IMR-90 (cell line): ENCODE measurements at regions not wholly inside any gene's neighbourhood (a gene's known extent, or its start where the extent isn't known, plus 50 kb on each side); places are given as distances from the start of the nearest gene placed in this dataset.

Source experiments
- ATAC-seq: fragments of 200-7000 bp; cut with Tn5 transposase; 2 replicates; pipeline ENCODE4 v1.9.1; 2020; ENCODE audit warnings: low read depth, mild to moderate bottlenecking, moderate library complexity
- BruUV-seq: library from RNA; stranded (reverse); fragments of 400-500 nt; replicated peaks from 2 replicates; lab custom pipeline; 2021; lab: Mats Ljungman, UMichigan
- CTCF ChIA-PET: fragments of 300-600 bp; formaldehyde crosslinking; extraction: SDS; loops from one replicate; lab custom pipeline; 2021; ENCODE audit warnings: antibody characterized with exemption; lab: Yijun Ruan, JAX
- POLR2A ChIA-PET: fragments of 300-600 bp; sonication (Branson Sonifier 250); formaldehyde crosslinking; loops from one replicate; lab custom pipeline; 2022; ENCODE audit warnings: antibody characterized with exemption; ENCODE audit not compliant: unreplicated experiment; lab: Charles Lee
- DNase-seq: peaks from one replicate; pipeline ENCODE4 v3.0.0; 2013
- H2AFZ ChIP-seq: replicated peaks from 2 replicates; pipeline ENCODE3; 2013; ENCODE audit warnings: low read length, mild to moderate bottlenecking; ENCODE audit not compliant: poor library complexity
- H2AK5ac ChIP-seq: 2 replicates; pipeline ENCODE4 v1.6.1; 2013; ENCODE audit warnings: low read depth, low read length, inconsistent platforms
- H2AK9ac ChIP-seq: replicated peaks from 2 replicates; pipeline ENCODE3; 2013; ENCODE audit warnings: mild to moderate bottlenecking, low read depth, low read length, moderate library complexity; ENCODE audit not compliant: poor library complexity
- H2BK120ac ChIP-seq: 2 replicates; pipeline ENCODE4 v1.6.1; 2013; ENCODE audit warnings: low read depth, low read length, inconsistent platforms
- H2BK15ac ChIP-seq: 3 replicates; pipeline ENCODE4 v1.6.1; 2013; ENCODE audit warnings: low read depth, low read length, inconsistent platforms
- H2BK20ac ChIP-seq: 2 replicates; pipeline ENCODE4 v1.6.1; 2013; ENCODE audit warnings: low read depth, mild to moderate bottlenecking, inconsistent platforms, low read length, moderate library complexity
- H2BK5ac ChIP-seq: 2 replicates; pipeline ENCODE4 v1.6.1; 2013; ENCODE audit warnings: mild to moderate bottlenecking, low read depth, low read length, inconsistent platforms; ENCODE audit not compliant: poor library complexity, severe bottlenecking
- H3K14ac ChIP-seq: replicated peaks from 2 replicates; pipeline ENCODE4 v1.6.1; 2013; ENCODE audit warnings: low read depth, low read length, inconsistent platforms
- H3K18ac ChIP-seq: 2 replicates; pipeline ENCODE4 v1.6.1; 2013; ENCODE audit warnings: low read depth, low read length, control low read depth
- H3K23ac ChIP-seq: 2 replicates; pipeline ENCODE4 v1.6.1; 2013; ENCODE audit warnings: low read depth, low read length, inconsistent platforms
- H3K27ac ChIP-seq: 2 replicates; pipeline ENCODE4 v1.5.1; 2013; ENCODE audit warnings: mild to moderate bottlenecking, control low read depth, low read length; ENCODE audit not compliant: insufficient read depth
- H3K27me3 ChIP-seq: 2 replicates; pipeline ENCODE4 v1.6.1; 2013; ENCODE audit warnings: low read length; ENCODE audit not compliant: control insufficient read depth, insufficient read depth
- H3K36me3 ChIP-seq: 2 replicates; pipeline ENCODE4 v1.6.1; 2013; ENCODE audit warnings: low read length, mixed read lengths; ENCODE audit not compliant: control insufficient read depth, insufficient read depth
- H3K4ac ChIP-seq: 2 replicates; pipeline ENCODE4 v1.6.1; 2013; ENCODE audit warnings: low read depth, low read length, inconsistent platforms
- H3K4me1 ChIP-seq: 2 replicates; pipeline ENCODE4 v1.6.1; 2013; ENCODE audit warnings: low read length, mixed read lengths; ENCODE audit not compliant: control insufficient read depth, insufficient read depth
- H3K4me2 ChIP-seq: 2 replicates; pipeline ENCODE4 v1.6.1; 2013; ENCODE audit warnings: low read depth, mild to moderate bottlenecking, control low read depth, low read length, moderate library complexity
- H3K4me3 ChIP-seq: 2 replicates; pipeline ENCODE4 v1.5.1; 2013; ENCODE audit warnings: low read depth, mild to moderate bottlenecking, control low read depth, low read length, moderate library complexity; ENCODE audit not compliant: insufficient read depth
- H3K56ac ChIP-seq: 2 replicates; pipeline ENCODE4 v1.6.1; 2013; ENCODE audit warnings: low read length, inconsistent platforms; ENCODE audit not compliant: insufficient read depth; ENCODE audit errors: extremely low read depth
- H3K79me1 ChIP-seq, 2 experiments: 2 replicates each; pipeline ENCODE4 v1.6.1; 2013; ENCODE audit warnings: low read length in 2 of 2, inconsistent platforms in 1 of 2, low read depth in 1 of 2
- H3K9ac ChIP-seq: 2 replicates; pipeline ENCODE4 v1.6.1; 2013; ENCODE audit warnings: low read depth, low read length, control low read depth
- H3K9me1 ChIP-seq: 2 replicates; pipeline ENCODE4 v1.6.1; 2013; ENCODE audit warnings: low read length, inconsistent platforms; ENCODE audit not compliant: insufficient read depth
- H3K9me3 ChIP-seq: 2 replicates; pipeline ENCODE4 v1.6.1; 2013; ENCODE audit warnings: low read length; ENCODE audit not compliant: control insufficient read depth, insufficient read depth
- H4K20me1 ChIP-seq: 2 replicates; pipeline ENCODE4 v1.6.1; 2013; ENCODE audit warnings: low read length, inconsistent platforms; ENCODE audit not compliant: insufficient read depth
- H4K5ac ChIP-seq: 2 replicates; pipeline ENCODE4 v1.6.1; 2013; ENCODE audit warnings: mild to moderate bottlenecking, low read depth, low read length, control low read depth
- H4K8ac ChIP-seq, 2 experiments: 2 replicates each; pipeline ENCODE4 v1.6.1; 2013; ENCODE audit warnings: low read depth in 2 of 2, low read length in 2 of 2, control low read depth in 1 of 2, inconsistent platforms in 1 of 2
- H4K91ac ChIP-seq: 2 replicates; pipeline ENCODE4 v1.6.1; 2013; ENCODE audit warnings: low read depth, low read length, inconsistent platforms; ENCODE audit not compliant: insufficient read depth
- MAZ ChIP-seq: IDR thresholded peaks from 2 replicates; pipeline ENCODE4 v1.6.1; 2012; ENCODE audit warnings: low read depth, mild to moderate bottlenecking, low read length, improper control_type of control experiment, moderate library complexity, borderline replicate concordance
- WGBS, 2 experiments: methylation state at CpG; one replicate each; pipeline versions ENCODE4 v1.1.5 to v1.1.7; 2013; ENCODE audit warnings: missing lambda C conversion rate in 2 of 2; ENCODE audit not compliant: insufficient read length in 1 of 2; ENCODE audit errors: extremely low coverage in 2 of 2; 5-methylcytosine and 5-hydroxymethylcytosine counted together
- dilution Hi-C: fragments of 300-500 bp; cut with HindIII; formaldehyde crosslinking; loops from one replicate; pipeline ENCODE4 v1.14.3; 2018; ENCODE audit warnings: low sequenced_read_pairs; ENCODE audit not compliant: unreplicated experiment
- in situ Hi-C: fragments of 300-500 bp; cut with MboI; formaldehyde crosslinking; loops from 3 replicates; pipeline ENCODE4 v1.14.3; 2019; ENCODE audit warnings: low sequenced_read_pairs, inconsistent platforms, mixed read lengths
- intact Hi-C: fragments of 100-400 bp; cut with micrococcal nuclease; formaldehyde crosslinking; loops from 2 replicates; pipeline ENCODE4 v1.10.0; 2022
- TF ChIP-seq, protein P1 (sequence below): conservative IDR thresholded peaks from 2 replicates; pipeline ENCODE4 v1.5.1; 2012; ENCODE audit warnings: mild to moderate bottlenecking, low read depth, low read length, improper control_type of control experiment

DNA sequence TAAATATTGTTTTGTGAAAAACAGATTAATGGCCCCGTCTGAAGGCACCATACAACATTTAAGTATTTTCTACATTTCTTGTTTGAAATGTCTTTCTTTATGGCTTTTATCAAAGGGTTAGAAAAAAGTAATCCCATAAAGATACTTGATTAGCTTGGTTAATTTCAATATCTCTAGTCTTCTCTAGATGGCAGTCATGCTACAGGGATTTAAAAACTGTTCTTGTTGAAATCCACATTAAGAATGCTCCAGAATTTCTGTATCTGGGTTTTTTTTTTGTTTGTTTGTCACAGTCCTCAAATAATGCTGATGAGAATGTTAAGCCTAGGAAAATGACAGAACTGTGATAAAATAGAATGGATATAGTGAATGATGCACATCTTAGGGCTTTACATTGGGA, 109.0 kb upstream of the AADAT start:
- dilution Hi-C loops: no loop called here
- Histone ChIP-seq H3K4ac (no peak overlapping the region), H3K4me1 (no peaks in the 10 kb centered on the region), H3K56ac (no peak overlapping the region), H2BK15ac (no peak overlapping the region), H4K20me1 (no peaks in the 10 kb centered on the region), H4K5ac (no peak overlapping the region), H3K79me1 (no peaks in the 10 kb centered on the region), H4K91ac (no peak overlapping the region), H3K9ac (no peak overlapping the region), H2AFZ (no peak overlapping the region), H3K27ac (no peak overlapping the region), H3K9me3 (peaks cover 10% of the 10 kb centered on the region), H3K18ac (no peak overlapping the region), H2AK5ac (no peak overlapping the region), H2BK20ac (no peak overlapping the region), H3K14ac (no peak overlapping the region), H2BK5ac (no peak overlapping the region), H2AK9ac (no peak overlapping the region), H3K9me1 (no peaks in the 10 kb centered on the region), H3K4me3 (no peak overlapping the region), H3K23ac (no peak overlapping the region), H2BK120ac (no peak overlapping the region), H3K36me3 (no peaks in the 10 kb centered on the region), H3K27me3 (no peaks in the 10 kb centered on the region), H4K8ac (no peak overlapping the region), H3K4me2 (no peak overlapping the region)
- intact Hi-C loops: no loop called here
- in situ Hi-C loops: no loop called here
- WGBS, 2 experiments: no CpG with 5 or more reads among the region's 1 CpG
- no peak for ATAC-seq
- no peak for DNase-seq
- BruUV-seq: no TSS peak
- POLR2A ChIA-PET: no interaction called here
- CTCF ChIA-PET: interaction anchor here (0.6 to 0.7 kb wide), 2 partner anchors 60 to 71 kb away, joined by 3 to 4 read pairs; no protein-coding TSS in a partner anchor
- no peak for TF ChIP-seq MAZ
- TF ChIP-seq, protein P1, sequence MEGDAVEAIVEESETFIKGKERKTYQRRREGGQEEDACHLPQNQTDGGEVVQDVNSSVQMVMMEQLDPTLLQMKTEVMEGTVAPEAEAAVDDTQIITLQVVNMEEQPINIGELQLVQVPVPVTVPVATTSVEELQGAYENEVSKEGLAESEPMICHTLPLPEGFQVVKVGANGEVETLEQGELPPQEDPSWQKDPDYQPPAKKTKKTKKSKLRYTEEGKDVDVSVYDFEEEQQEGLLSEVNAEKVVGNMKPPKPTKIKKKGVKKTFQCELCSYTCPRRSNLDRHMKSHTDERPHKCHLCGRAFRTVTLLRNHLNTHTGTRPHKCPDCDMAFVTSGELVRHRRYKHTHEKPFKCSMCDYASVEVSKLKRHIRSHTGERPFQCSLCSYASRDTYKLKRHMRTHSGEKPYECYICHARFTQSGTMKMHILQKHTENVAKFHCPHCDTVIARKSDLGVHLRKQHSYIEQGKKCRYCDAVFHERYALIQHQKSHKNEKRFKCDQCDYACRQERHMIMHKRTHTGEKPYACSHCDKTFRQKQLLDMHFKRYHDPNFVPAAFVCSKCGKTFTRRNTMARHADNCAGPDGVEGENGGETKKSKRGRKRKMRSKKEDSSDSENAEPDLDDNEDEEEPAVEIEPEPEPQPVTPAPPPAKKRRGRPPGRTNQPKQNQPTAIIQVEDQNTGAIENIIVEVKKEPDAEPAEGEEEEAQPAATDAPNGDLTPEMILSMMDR: 0 out of 2 replicates have a peak, but pooled peaks have one; percentile 11
